H9 (cell line): ENCODE measurements at regions not wholly inside any gene's neighbourhood (a gene's known extent, or its start where the extent isn't known, plus 50 kb on each side); places are given as distances from the start of the nearest gene placed in this dataset.

Source experiments
- DNase-seq: peaks from one replicate; pipeline ENCODE4 v3.0.0-alpha.2; 2017
- H2AFZ ChIP-seq: one replicate; pipeline ENCODE4 v1.6.1; 2013; ENCODE audit warnings: mild to moderate bottlenecking, low read length, control low read depth, moderate library complexity
- H2AK5ac ChIP-seq: 2 replicates; pipeline ENCODE4 v1.6.1; 2013; ENCODE audit warnings: low read length, control low read depth, mixed read lengths; ENCODE audit not compliant: insufficient read length
- H2BK120ac ChIP-seq: one replicate; pipeline ENCODE4 v1.6.1; 2013; ENCODE audit warnings: low read depth, mild to moderate bottlenecking, low read length, control low read depth, inconsistent platforms; ENCODE audit not compliant: poor library complexity, severe bottlenecking
- H2BK12ac ChIP-seq: 2 replicates; pipeline ENCODE4 v1.6.1; 2013; ENCODE audit warnings: low read length, control low read depth, mixed read lengths, low read depth; ENCODE audit not compliant: insufficient read length
- H2BK15ac ChIP-seq: 2 replicates; pipeline ENCODE4 v1.6.1; 2013; ENCODE audit warnings: low read depth, low read length, control low read depth
- H2BK20ac ChIP-seq: one replicate; pipeline ENCODE4 v1.6.1; 2013; ENCODE audit warnings: low read depth, mild to moderate bottlenecking, low read length, control low read depth, inconsistent platforms; ENCODE audit not compliant: poor library complexity, severe bottlenecking
- H2BK5ac ChIP-seq: 2 replicates; pipeline ENCODE4 v1.6.1; 2013; ENCODE audit warnings: low read length, control low read depth, mixed read lengths; ENCODE audit not compliant: insufficient read length
- H3K14ac ChIP-seq: 2 replicates; pipeline ENCODE4 v1.6.1; 2013; ENCODE audit warnings: low read length, control low read depth; ENCODE audit not compliant: insufficient read depth
- H3K18ac ChIP-seq: 2 replicates; pipeline ENCODE4 v1.6.1; 2013; ENCODE audit warnings: low read depth, mild to moderate bottlenecking, mixed read lengths, low read length, control low read depth; ENCODE audit not compliant: insufficient read length
- H3K23ac ChIP-seq: 2 replicates; pipeline ENCODE4 v1.6.1; 2013; ENCODE audit warnings: low read length, control low read depth, mixed read lengths, low read depth; ENCODE audit not compliant: insufficient read length
- H3K23me2 ChIP-seq: 2 replicates; pipeline ENCODE4 v1.6.1; 2013; ENCODE audit warnings: low read depth, mild to moderate bottlenecking, mixed read lengths, low read length, control low read depth; ENCODE audit not compliant: insufficient read length, poor library complexity, severe bottlenecking
- H3K27ac ChIP-seq: 2 replicates; pipeline ENCODE4 v1.5.1; 2013; ENCODE audit warnings: low read length, control low read depth, mixed read lengths, low read depth; ENCODE audit not compliant: insufficient read length
- H3K27me3 ChIP-seq: 2 replicates; pipeline ENCODE4 v1.6.1; 2013; ENCODE audit warnings: low read length, control low read depth, inconsistent platforms; ENCODE audit not compliant: insufficient read depth
- H3K4ac ChIP-seq: 2 replicates; pipeline ENCODE4 v1.6.1; 2013; ENCODE audit warnings: low read depth, mild to moderate bottlenecking, control low read depth, inconsistent platforms, low read length, moderate library complexity
- H3K4me1 ChIP-seq: 2 replicates; pipeline ENCODE4 v1.6.1; 2013; ENCODE audit warnings: low read length, control low read depth, inconsistent platforms; ENCODE audit not compliant: insufficient read depth
- H3K4me2 ChIP-seq: 2 replicates; pipeline ENCODE4 v1.6.1; 2013; ENCODE audit warnings: low read length, control low read depth, mixed read lengths; ENCODE audit not compliant: insufficient read length, insufficient read depth
- H3K56ac ChIP-seq: 2 replicates; pipeline ENCODE4 v1.6.1; 2013; ENCODE audit warnings: low read depth, mild to moderate bottlenecking, mixed read lengths, low read length, control low read depth; ENCODE audit not compliant: insufficient read length
- H3K79me1 ChIP-seq: 2 replicates; pipeline ENCODE4 v1.6.1; 2013; ENCODE audit warnings: low read depth, mild to moderate bottlenecking, moderate library complexity, low read length, control low read depth, inconsistent platforms; ENCODE audit not compliant: insufficient read depth, poor library complexity, severe bottlenecking
- H3K79me2 ChIP-seq: 2 replicates; pipeline ENCODE4 v1.6.1; 2013; ENCODE audit warnings: low read length, control low read depth, inconsistent platforms; ENCODE audit not compliant: insufficient read depth
- H3K9ac ChIP-seq: 2 replicates; pipeline ENCODE4 v1.6.1; 2013; ENCODE audit warnings: low read length, control low read depth, mixed read lengths; ENCODE audit not compliant: insufficient read length; ENCODE audit errors: extremely low read depth
- H3K9me3 ChIP-seq: one replicate; pipeline ENCODE4 v1.6.1; 2013; ENCODE audit warnings: low read depth, low read length, inconsistent platforms; ENCODE audit not compliant: control insufficient read depth
- H3T11ph ChIP-seq: one replicate; pipeline ENCODE4 v1.6.1; 2013; ENCODE audit warnings: mild to moderate bottlenecking, low read length, control low read depth, inconsistent platforms
- H4K20me1 ChIP-seq: one replicate; pipeline ENCODE4 v1.6.1; 2013; ENCODE audit not compliant: control insufficient read depth, insufficient read length, insufficient read depth
- H4K5ac ChIP-seq: 2 replicates; pipeline ENCODE4 v1.6.1; 2013; ENCODE audit warnings: low read depth, mild to moderate bottlenecking, mixed read lengths, low read length, control low read depth; ENCODE audit not compliant: insufficient read length
- H4K8ac ChIP-seq: replicated peaks from 2 replicates; pipeline ENCODE4 v1.6.1; 2013; ENCODE audit warnings: low read length, control low read depth, mixed read lengths, low read depth; ENCODE audit not compliant: insufficient read length
- H4K91ac ChIP-seq: 2 replicates; pipeline ENCODE4 v1.6.1; 2013; ENCODE audit warnings: low read depth, mild to moderate bottlenecking, moderate library complexity, mixed read lengths, low read length, control low read depth; ENCODE audit not compliant: insufficient read length
- H3K27ac Mint-ChIP-seq, 3 experiments: 2 replicates in 2 of 3; 3 replicates in 1 of 3; pipeline ENCODE4 v1.8.0; 2020 to 2021; ENCODE audit warnings: mixed read lengths in 3 of 3, mild to moderate bottlenecking in 1 of 3, moderate library complexity in 1 of 3
- H3K27me3 Mint-ChIP-seq: 2 replicates; pipeline ENCODE4 v1.8.0; 2021; ENCODE audit warnings: low read depth, mild to moderate bottlenecking, moderate library complexity, mixed read lengths
- H3K36me3 Mint-ChIP-seq, 3 experiments: 2 replicates in 2 of 3; 3 replicates in 1 of 3; pipeline ENCODE4 v1.8.0; 2020 to 2021; ENCODE audit warnings: low read depth in 3 of 3, mixed read lengths in 3 of 3; ENCODE audit not compliant: insufficient read depth in 1 of 3
- H3K4me1 Mint-ChIP-seq, 2 experiments: 2 replicates each; pipeline ENCODE4 v1.8.0; 2020; ENCODE audit warnings: mixed read lengths in 2 of 2
- H3K4me3 Mint-ChIP-seq, 2 experiments: 2 replicates in 1 of 2; 3 replicates in 1 of 2; pipeline ENCODE4 v1.8.0; 2020 to 2021; ENCODE audit warnings: mild to moderate bottlenecking in 2 of 2, mixed read lengths in 2 of 2, moderate library complexity in 1 of 2
- H3K9me3 Mint-ChIP-seq, 2 experiments: 2 replicates in 1 of 2; 3 replicates in 1 of 2; pipeline ENCODE4 v1.8.0; 2020; ENCODE audit warnings: mild to moderate bottlenecking in 2 of 2, mixed read lengths in 2 of 2, moderate library complexity in 1 of 2
- WGBS: extraction: QIAGEN DNeasy Blood & Tissue Kit; methylation state at CpG from one replicate; pipeline ENCODE4 v1.1.7; 2013; ENCODE audit warnings: missing lambda C conversion rate, low lambda C conversion rate, mixed read lengths; ENCODE audit not compliant: insufficient read length; ENCODE audit errors: extremely low coverage; 5-methylcytosine and 5-hydroxymethylcytosine counted together
- TF ChIP-seq, protein P1 (sequence below): fragments of 200-600 bp; sonication (generic); conservative IDR thresholded peaks from 3 replicates; pipeline ENCODE4 v1.8.0; 2021; ENCODE audit warnings: antibody characterized with exemption, mild to moderate bottlenecking

DNA sequence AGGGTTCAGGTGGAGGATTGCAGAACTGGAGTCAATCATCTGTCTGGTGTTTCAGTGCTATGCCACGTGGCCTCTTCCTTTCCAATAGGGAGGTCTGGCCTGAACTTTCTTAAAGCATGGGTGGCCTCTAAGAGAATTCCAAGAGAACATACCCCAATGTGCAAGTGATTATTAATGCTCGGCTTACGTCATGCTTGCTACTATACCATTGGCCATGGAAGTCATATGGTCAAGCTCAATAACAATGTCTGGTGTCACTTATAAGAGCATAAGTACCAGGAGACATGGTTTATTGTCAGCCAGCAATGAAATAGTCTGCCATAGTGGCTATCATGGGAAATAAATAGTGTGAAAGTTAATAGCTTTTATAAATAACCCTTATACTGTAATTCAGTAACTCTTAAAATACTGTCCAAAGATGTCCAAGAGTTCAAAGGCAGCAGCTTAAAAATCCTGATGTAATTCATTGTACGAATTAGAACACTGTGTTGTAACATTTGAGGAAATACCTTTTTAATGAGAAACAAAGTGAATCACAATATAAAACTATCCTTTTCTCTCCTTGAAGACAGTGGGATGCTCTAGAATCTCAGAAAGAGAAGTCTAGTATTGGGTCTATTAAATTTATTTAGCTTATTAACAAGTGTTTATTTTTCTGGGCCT lies 355.4 kb upstream of the PRR16 start:
- Histone ChIP-seq H2BK15ac (no peak overlapping the region), H3K23me2 (no peaks in the 10 kb centered on the region), H3K14ac (no peak overlapping the region), H3K27ac (no peak overlapping the region), H4K8ac (no peak overlapping the region), H3K18ac (no peak overlapping the region), H2BK120ac (no peak overlapping the region), H3K9ac (no peak overlapping the region), H2BK20ac (no peak overlapping the region), H4K91ac (no peak overlapping the region), H3K4me2 (no peak overlapping the region), H2BK5ac (no peak overlapping the region), H2AFZ (no peak overlapping the region), H3K4me1 (no peaks in the 10 kb centered on the region), H2BK12ac (no peak overlapping the region), H3K79me2 (no peaks in the 10 kb centered on the region), H3K4ac (no peak overlapping the region), H3K79me1 (no peaks in the 10 kb centered on the region), H2AK5ac (no peak overlapping the region), H4K5ac (no peak overlapping the region), H3K23ac (no peak overlapping the region), H3K56ac (no peak overlapping the region), H4K20me1 (no peaks in the 10 kb centered on the region), H3T11ph (no peak overlapping the region), H3K9me3 (no peaks in the 10 kb centered on the region), H3K27me3 (no peaks in the 10 kb centered on the region)
- no peaks in the 10 kb centered on the region; a peak in 2 of 5 replicates for H3K9me3 Mint-ChIP-seq
- TF ChIP-seq, protein P1, sequence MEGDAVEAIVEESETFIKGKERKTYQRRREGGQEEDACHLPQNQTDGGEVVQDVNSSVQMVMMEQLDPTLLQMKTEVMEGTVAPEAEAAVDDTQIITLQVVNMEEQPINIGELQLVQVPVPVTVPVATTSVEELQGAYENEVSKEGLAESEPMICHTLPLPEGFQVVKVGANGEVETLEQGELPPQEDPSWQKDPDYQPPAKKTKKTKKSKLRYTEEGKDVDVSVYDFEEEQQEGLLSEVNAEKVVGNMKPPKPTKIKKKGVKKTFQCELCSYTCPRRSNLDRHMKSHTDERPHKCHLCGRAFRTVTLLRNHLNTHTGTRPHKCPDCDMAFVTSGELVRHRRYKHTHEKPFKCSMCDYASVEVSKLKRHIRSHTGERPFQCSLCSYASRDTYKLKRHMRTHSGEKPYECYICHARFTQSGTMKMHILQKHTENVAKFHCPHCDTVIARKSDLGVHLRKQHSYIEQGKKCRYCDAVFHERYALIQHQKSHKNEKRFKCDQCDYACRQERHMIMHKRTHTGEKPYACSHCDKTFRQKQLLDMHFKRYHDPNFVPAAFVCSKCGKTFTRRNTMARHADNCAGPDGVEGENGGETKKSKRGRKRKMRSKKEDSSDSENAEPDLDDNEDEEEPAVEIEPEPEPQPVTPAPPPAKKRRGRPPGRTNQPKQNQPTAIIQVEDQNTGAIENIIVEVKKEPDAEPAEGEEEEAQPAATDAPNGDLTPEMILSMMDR, result no peak
- no peaks in the 10 kb centered on the region for H3K4me1 Mint-ChIP-seq
- no peak overlapping the region for H3K4me3 Mint-ChIP-seq
- DNase-seq, result no peak
- H3K27me3 Mint-ChIP-seq, result no peaks in the 10 kb centered on the region
- no peaks in the 10 kb centered on the region; a peak in 1 of 7 replicates for H3K36me3 Mint-ChIP-seq
- no peak overlapping the region for H3K27ac Mint-ChIP-seq
- WGBS, result no CpG with 5 or more reads among the region's 4 CpGs
